Glutamatergic neuron (in vitro differentiated cells): ENCODE measurements at regions not wholly inside any gene's neighbourhood (a gene's known extent, or its start where the extent isn't known, plus 50 kb on each side); places are given as distances from the start of the nearest gene placed in this dataset.
"Not testable (repeated sequence)": the region's sequence is repeated elsewhere in the genome, so short reads cannot be mapped to it uniquely, and the experiment has no call there.

Experiments used
- DNase-seq: peaks from one replicate; pipeline ENCODE4 v3.0.0; 2022
- H3K27ac Mint-ChIP-seq: one replicate; pipeline ENCODE4 v1.8.0; 2020; ENCODE audit warnings: mild to moderate bottlenecking, mixed read lengths, inconsistent platforms; ENCODE audit not compliant: unreplicated experiment
- H3K27me3 Mint-ChIP-seq: one replicate; pipeline ENCODE4 v1.8.0; 2020; ENCODE audit warnings: mild to moderate bottlenecking, moderate library complexity, mixed read lengths, inconsistent platforms; ENCODE audit not compliant: unreplicated experiment
- H3K36me3 Mint-ChIP-seq: one replicate; pipeline ENCODE4 v1.8.0; 2020; ENCODE audit warnings: mild to moderate bottlenecking, mixed read lengths, inconsistent platforms; ENCODE audit not compliant: unreplicated experiment
- H3K4me1 Mint-ChIP-seq: one replicate; pipeline ENCODE4 v1.8.0; 2020; ENCODE audit warnings: mild to moderate bottlenecking, low read depth, mixed read lengths, inconsistent platforms; ENCODE audit not compliant: unreplicated experiment
- H3K4me3 Mint-ChIP-seq: one replicate; pipeline ENCODE4 v1.8.0; 2020; ENCODE audit warnings: mild to moderate bottlenecking, mixed read lengths, inconsistent platforms; ENCODE audit not compliant: unreplicated experiment
- H3K9me3 Mint-ChIP-seq: one replicate; pipeline ENCODE4 v1.8.0; 2020; ENCODE audit warnings: mild to moderate bottlenecking, moderate library complexity, mixed read lengths, inconsistent platforms; ENCODE audit not compliant: unreplicated experiment
- TF ChIP-seq, protein P1 (sequence below): fragments of 200-600 bp; sonication (generic); IDR thresholded peaks from one replicate; pipeline ENCODE4 v1.5.0; 2021; ENCODE audit not compliant: partially characterized antibody, unreplicated experiment

DNA sequence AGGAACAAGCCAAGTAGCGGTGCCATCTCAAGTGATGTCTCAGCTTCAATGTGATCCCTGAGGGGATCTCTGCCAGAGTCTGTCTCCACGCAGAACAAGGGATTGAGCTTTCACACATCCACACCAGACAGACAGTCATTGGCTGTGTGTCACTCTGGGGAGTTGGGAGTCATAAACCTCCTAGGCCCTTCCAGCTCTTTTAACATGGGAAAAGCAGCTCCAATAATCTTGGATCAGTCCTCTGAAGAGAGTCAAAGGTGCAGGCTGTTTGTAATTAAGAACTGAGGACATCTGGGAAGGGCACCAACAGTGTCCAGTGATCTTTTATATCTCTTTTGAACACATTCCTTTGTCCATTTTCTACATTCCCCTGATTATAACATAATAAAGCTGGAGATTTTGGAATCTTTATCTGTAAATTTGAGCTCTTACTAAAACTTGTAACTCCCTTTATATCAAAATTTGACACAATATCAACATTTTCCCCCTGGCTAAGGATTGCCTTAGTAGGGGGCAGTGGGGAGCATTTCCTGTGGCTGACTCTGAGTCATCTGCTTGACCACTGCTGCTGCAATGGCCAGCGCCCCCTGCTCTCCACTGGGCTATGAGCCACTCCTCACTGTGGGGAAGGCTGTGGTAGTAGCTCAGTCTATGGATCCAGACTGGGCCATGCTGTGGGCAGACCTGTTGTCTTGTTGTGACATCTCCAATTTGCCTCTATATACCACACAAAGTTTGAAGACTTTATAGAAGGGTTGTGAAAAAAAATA, 284.4 kb downstream of the OSTF1 start:
- Mint-ChIP-seq H3K4me3 (no peak overlapping the region), H3K27me3 (no peaks in the 10 kb centered on the region), H3K9me3 (no peaks in the 10 kb centered on the region), H3K36me3 (no peaks in the 10 kb centered on the region), H3K4me1 (no peaks in the 10 kb centered on the region), H3K27ac (no peak overlapping the region)
- DNase-seq = no peak
- TF ChIP-seq, protein P1, sequence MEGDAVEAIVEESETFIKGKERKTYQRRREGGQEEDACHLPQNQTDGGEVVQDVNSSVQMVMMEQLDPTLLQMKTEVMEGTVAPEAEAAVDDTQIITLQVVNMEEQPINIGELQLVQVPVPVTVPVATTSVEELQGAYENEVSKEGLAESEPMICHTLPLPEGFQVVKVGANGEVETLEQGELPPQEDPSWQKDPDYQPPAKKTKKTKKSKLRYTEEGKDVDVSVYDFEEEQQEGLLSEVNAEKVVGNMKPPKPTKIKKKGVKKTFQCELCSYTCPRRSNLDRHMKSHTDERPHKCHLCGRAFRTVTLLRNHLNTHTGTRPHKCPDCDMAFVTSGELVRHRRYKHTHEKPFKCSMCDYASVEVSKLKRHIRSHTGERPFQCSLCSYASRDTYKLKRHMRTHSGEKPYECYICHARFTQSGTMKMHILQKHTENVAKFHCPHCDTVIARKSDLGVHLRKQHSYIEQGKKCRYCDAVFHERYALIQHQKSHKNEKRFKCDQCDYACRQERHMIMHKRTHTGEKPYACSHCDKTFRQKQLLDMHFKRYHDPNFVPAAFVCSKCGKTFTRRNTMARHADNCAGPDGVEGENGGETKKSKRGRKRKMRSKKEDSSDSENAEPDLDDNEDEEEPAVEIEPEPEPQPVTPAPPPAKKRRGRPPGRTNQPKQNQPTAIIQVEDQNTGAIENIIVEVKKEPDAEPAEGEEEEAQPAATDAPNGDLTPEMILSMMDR = no peak

GRCh38 chr9:75376680-75377254, 288.5 kb downstream of the OSTF1 start:
- Mint-ChIP-seq H3K4me1 (no peaks in the 10 kb centered on the region), H3K36me3 (no peaks in the 10 kb centered on the region), H3K27ac (no peak overlapping the region), H3K9me3 (no peaks in the 10 kb centered on the region), H3K4me3 (no peak overlapping the region), H3K27me3 (no peaks in the 10 kb centered on the region)
- DNase-seq = no peak
- TF ChIP-seq, protein P1 = no peak

GRCh38 chr9:75378036-75378435, 289.7 kb downstream of the OSTF1 start:
- Mint-ChIP-seq H3K27ac (no peak overlapping the region), H3K4me3 (no peak overlapping the region)
- TF ChIP-seq, protein P1 = no peak

GRCh38 chr9:75378926-75379325, 290.6 kb downstream of the OSTF1 start:
- Mint-ChIP-seq H3K9me3 (no peaks in the 10 kb centered on the region), H3K27me3 (no peaks in the 10 kb centered on the region), H3K27ac (no peak overlapping the region), H3K4me1 (no peaks in the 10 kb centered on the region), H3K36me3 (no peaks in the 10 kb centered on the region), H3K4me3 (no peak overlapping the region)
- TF ChIP-seq, protein P1 = no peak
- no peak for DNase-seq

More at GRCh38 chr9:75378036-75378435, 289.7 kb downstream of the OSTF1 start:
- DNase-seq = peak; percentile 56
- Mint-ChIP-seq H3K27me3 (no peaks in the 10 kb centered on the region), H3K9me3 (no peaks in the 10 kb centered on the region), H3K36me3 (no peaks in the 10 kb centered on the region), H3K4me1 (no peaks in the 10 kb centered on the region)

GRCh38 chr9:75382126-75382525, 293.8 kb downstream of the OSTF1 start:
- Mint-ChIP-seq H3K27ac (no peak overlapping the region), H3K36me3 (no peaks in the 10 kb centered on the region), H3K4me3 (no peak overlapping the region), H3K9me3 (peaks cover 2% of the 10 kb centered on the region), H3K4me1 (no peaks in the 10 kb centered on the region), H3K27me3 (no peaks in the 10 kb centered on the region)
- no peak for DNase-seq
- TF ChIP-seq, protein P1 = no peak

- H3K4me3 Mint-ChIP-seq, DNase-seq, H3K27me3 Mint-ChIP-seq, H3K36me3 Mint-ChIP-seq, H3K9me3 Mint-ChIP-seq, H3K27ac Mint-ChIP-seq, H3K4me1 Mint-ChIP-seq: not testable (repeated sequence)
These were observed 295.2 kb downstream of the OSTF1 start for GRCh38 chr9:75383420-75384034.
